Neural cell (in vitro differentiated cells): ENCODE measurements at regions not wholly inside any gene's neighbourhood (a gene's known extent, or its start where the extent isn't known, plus 50 kb on each side); places are given as distances from the start of the nearest gene placed in this dataset.

Source experiments
- H2AFZ ChIP-seq: fragments of 200-600, 300-800 bp; sonication (generic), shearing (Covaris generic); 2 replicates; pipeline ENCODE4 v1.6.0; 2014; ENCODE audit warnings: low read depth, mild to moderate bottlenecking, antibody characterized with exemption, low read length, moderate library complexity
- H3F3A ChIP-seq: fragments of 200-600 bp; shearing (Covaris generic); 2 replicates; pipeline ENCODE4 v1.6.1; 2016; ENCODE audit warnings: mild to moderate bottlenecking, moderate library complexity, mixed read lengths, antibody characterized with exemption, low read length; ENCODE audit not compliant: insufficient read depth, poor library complexity, severe bottlenecking
- H3K27ac ChIP-seq: fragments of 200-600, 300-800 bp; sonication (generic), shearing (Covaris generic); 2 replicates; pipeline ENCODE4 v1.5.1; 2014; ENCODE audit warnings: mild to moderate bottlenecking, low read length, moderate library complexity
- H3K27me3 ChIP-seq: fragments of 300-800, 200-600 bp; sonication (generic), shearing (Covaris generic); 2 replicates; pipeline ENCODE4 v1.6.0; 2014; ENCODE audit warnings: mild to moderate bottlenecking, low read depth, low read length, moderate library complexity; ENCODE audit not compliant: insufficient read depth
- H3K36me3 ChIP-seq: fragments of 300-800, 200-600 bp; sonication (generic), shearing (Covaris generic); 2 replicates; pipeline ENCODE4 v1.5.1; 2014; ENCODE audit warnings: mild to moderate bottlenecking, antibody characterized with exemption, low read length, moderate library complexity; ENCODE audit not compliant: insufficient read depth
- H3K4me2 ChIP-seq: fragments of 300-800, 200-600 bp; sonication (generic), shearing (Covaris generic); 2 replicates; pipeline ENCODE4 v1.6.0; 2014; ENCODE audit warnings: mild to moderate bottlenecking, low read length
- H3K4me3 ChIP-seq: fragments of 300-800, 200-600 bp; sonication (generic), shearing (Covaris generic); 2 replicates; pipeline ENCODE4 v1.5.1; 2014; ENCODE audit warnings: mild to moderate bottlenecking, low read length, moderate library complexity
- H3K79me2 ChIP-seq: fragments of 200-600 bp; shearing (Covaris generic); replicated peaks from 2 replicates; pipeline ENCODE4 v1.6.0; 2014; ENCODE audit warnings: mild to moderate bottlenecking, low read length, moderate library complexity; ENCODE audit not compliant: insufficient read depth
- H3K9ac ChIP-seq: fragments of 300-800, 200-600 bp; sonication (generic), shearing (Covaris generic); 2 replicates; pipeline ENCODE4 v1.6.1; 2016; ENCODE audit warnings: mild to moderate bottlenecking, low read length, mixed read lengths
- H3K9me2 ChIP-seq: fragments of 200-600 bp; shearing (Covaris generic); 2 replicates; pipeline ENCODE4 v1.6.1; 2016; ENCODE audit warnings: mild to moderate bottlenecking, low read length, mixed read lengths; ENCODE audit not compliant: insufficient read depth
- H3K9me3 ChIP-seq: fragments of 200-600, 300-800 bp; sonication (generic), shearing (Covaris generic); 2 replicates; pipeline ENCODE4 v1.6.1; 2016; ENCODE audit warnings: mild to moderate bottlenecking, mixed run types, low read length, moderate library complexity, mixed read lengths
- H4K20me1 ChIP-seq: fragments of 200-600 bp; shearing (Covaris generic); 2 replicates; pipeline ENCODE4 v1.6.1; 2016; ENCODE audit warnings: mild to moderate bottlenecking, mixed run types; ENCODE audit not compliant: insufficient read depth
- CTCF ChIP-seq: fragments of 450-650 bp; IDR thresholded peaks from 2 replicates; pipeline ENCODE4 v1.5.1; 2014; ENCODE audit warnings: antibody characterized with exemption, mild to moderate bottlenecking, moderate library complexity; ENCODE audit not compliant: poor library complexity, severe bottlenecking
- EP300 ChIP-seq: fragments of 450-650 bp; conservative IDR thresholded peaks from 2 replicates; pipeline ENCODE4 v1.6.1; 2014; ENCODE audit warnings: antibody characterized with exemption, mild to moderate bottlenecking, moderate library complexity; ENCODE audit not compliant: poor library complexity, severe bottlenecking
- EZH2 ChIP-seq: fragments of 200-600, 300-800 bp; shearing (Covaris generic), sonication (generic); IDR thresholded peaks from 2 replicates; pipeline ENCODE4 v1.6.1; 2014; ENCODE audit warnings: antibody characterized with exemption, low read length, borderline replicate concordance, mild to moderate bottlenecking; ENCODE audit not compliant: insufficient read depth, poor library complexity, severe bottlenecking
- MXI1 ChIP-seq: fragments of 450-650 bp; conservative IDR thresholded peaks from 2 replicates; pipeline ENCODE4 v1.6.1; 2014; ENCODE audit warnings: antibody characterized with exemption, mild to moderate bottlenecking; ENCODE audit not compliant: poor library complexity, severe bottlenecking
- POLR2AphosphoS5 ChIP-seq: IDR thresholded peaks from 2 replicates; pipeline ENCODE4 v1.6.1; 2012
- RAD21 ChIP-seq: fragments of 450-650 bp; conservative IDR thresholded peaks from 2 replicates; pipeline ENCODE4 v1.6.1; 2014; ENCODE audit warnings: antibody characterized with exemption, mild to moderate bottlenecking, moderate library complexity
- REST ChIP-seq: IDR thresholded peaks from 2 replicates; pipeline ENCODE4 v1.6.1; 2012; ENCODE audit warnings: borderline replicate concordance
- SMC3 ChIP-seq: fragments of 450-650 bp; conservative IDR thresholded peaks from 2 replicates; pipeline ENCODE4 v1.6.1; 2014; ENCODE audit warnings: antibody characterized with exemption, mild to moderate bottlenecking, moderate library complexity; ENCODE audit not compliant: poor library complexity
- TAF1 ChIP-seq: IDR thresholded peaks from 2 replicates; pipeline ENCODE4 v1.6.1; 2012; ENCODE audit warnings: low read depth

DNA sequence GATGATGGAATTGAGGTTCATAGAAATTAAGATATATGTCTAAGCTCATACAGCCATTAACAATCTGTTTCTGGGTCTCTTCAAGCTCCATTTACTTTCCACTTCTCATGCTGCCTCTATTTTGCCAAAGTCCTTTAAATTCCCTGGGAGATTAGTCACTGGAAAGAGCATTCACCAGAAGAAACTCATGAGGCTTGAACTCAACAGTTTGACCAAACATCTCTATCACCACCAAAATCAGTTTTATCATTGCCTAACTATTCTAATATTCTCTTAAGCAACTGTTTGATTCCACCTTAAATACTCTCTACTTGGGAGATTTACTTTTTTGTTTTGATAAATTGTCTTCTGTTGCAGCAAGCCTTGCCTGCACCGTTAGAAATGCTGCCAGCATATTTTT lies 881.3 kb downstream of the KCNA4 start:
- TF ChIP-seq CTCF (no peak), TAF1 (no peak), SMC3 (no peak), EZH2 (no peak), EP300 (no peak), REST (no peak), RAD21 (no peak), POLR2AphosphoS5 (no peak), MXI1 (no peak)
- Histone ChIP-seq H3K36me3 (no peaks in the 10 kb centered on the region), H3K79me2 (no peaks in the 10 kb centered on the region), H3K4me2 (no peak overlapping the region), H3F3A (no peaks in the 10 kb centered on the region), H3K27me3 (no peaks in the 10 kb centered on the region), H3K9ac (no peak overlapping the region), H3K27ac (no peak overlapping the region), H3K4me3 (no peak overlapping the region), H2AFZ (no peak overlapping the region), H3K9me3 (no peaks in the 10 kb centered on the region), H4K20me1 (no peaks in the 10 kb centered on the region), H3K9me2 (no peaks in the 10 kb centered on the region)

- no peaks in the 10 kb centered on the region for H3K9me2 ChIP-seq
- no peak overlapping the region for H3K27ac ChIP-seq
- H3K9me3 ChIP-seq, result no peaks in the 10 kb centered on the region
- no peaks in the 10 kb centered on the region for H3K79me2 ChIP-seq
- H4K20me1 ChIP-seq, result no peaks in the 10 kb centered on the region
- no peak overlapping the region for H2AFZ ChIP-seq
- H3K9ac ChIP-seq, result no peak overlapping the region
- no peaks in the 10 kb centered on the region for H3F3A ChIP-seq
- no peak overlapping the region for H3K4me3 ChIP-seq
- H3K4me2 ChIP-seq, result no peak overlapping the region
- no peaks in the 10 kb centered on the region for H3K36me3 ChIP-seq
- TF ChIP-seq EP300 (no peak), RAD21 (no peak), REST (no peak), TAF1 (no peak), EZH2 (no peak), SMC3 (no peak), POLR2AphosphoS5 (no peak), MXI1 (no peak), CTCF (no peak)
- no peaks in the 10 kb centered on the region for H3K27me3 ChIP-seq
These were observed 885.8 kb downstream of the KCNA4 start for GRCh38 chr11:29131055-29131454.
